MM.1S (cell line): ENCODE measurements at regions not wholly inside any gene's neighbourhood (a gene's known extent, or its start where the extent isn't known, plus 50 kb on each side); places are given as distances from the start of the nearest gene placed in this dataset.

Experiments used
- CTCF ChIP-seq: fragments of 300-600 bp; sonication (generic); IDR thresholded peaks from 2 replicates; pipeline ENCODE4 v1.5.1; 2016; ENCODE audit warnings: antibody characterized with exemption, low read length, mixed read lengths
- EZH2phosphoT487 ChIP-seq: fragments of 300-600 bp; sonication (generic); IDR thresholded peaks from 2 replicates; pipeline ENCODE4 v1.6.1; 2018; ENCODE audit warnings: antibody characterized with exemption, low read length

DNA sequence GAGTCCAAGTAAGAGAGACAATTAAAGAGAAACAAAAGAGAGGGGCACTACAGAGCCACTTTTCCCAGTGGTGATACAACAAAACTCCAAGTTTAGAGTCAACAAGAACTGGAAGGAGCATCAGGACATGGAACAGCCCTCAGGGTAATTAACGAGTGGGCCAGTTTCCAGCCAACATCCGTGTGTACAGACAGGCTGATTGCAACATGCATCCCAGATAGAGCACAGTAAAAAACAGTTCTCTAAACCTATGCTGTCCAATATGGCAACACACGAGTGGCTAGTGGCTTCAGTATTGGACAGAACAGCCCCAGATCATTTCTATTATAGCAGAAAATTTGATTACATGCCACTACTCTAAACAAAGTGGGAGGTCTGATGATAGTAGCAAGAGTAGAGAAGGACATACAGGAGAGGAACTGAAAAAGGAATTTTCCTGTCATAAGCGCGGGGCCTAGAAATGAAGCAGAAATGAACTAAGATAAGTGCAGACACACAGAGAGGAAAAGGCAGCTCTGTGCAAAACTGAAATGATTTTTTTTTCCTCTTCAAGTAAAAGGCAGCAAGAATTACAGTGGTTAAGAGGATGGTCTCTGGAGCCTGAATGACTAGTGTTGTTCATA, 175.6 kb upstream of the CCNG1 start:
- TF ChIP-seq CTCF (no peak), EZH2phosphoT487 (no peak)
